Stimulated activated CD4-positive, alpha-beta T cell treated with anti-CD3 and anti-CD28 coated beads, Interleukin-12 subunit alpha, Interleukin-12 subunit beta, amount 100 ng/mL, for 24 hours (primary cell): ENCODE measurements at regions not wholly inside any gene's neighbourhood (a gene's known extent, or its start where the extent isn't known, plus 50 kb on each side); places are given as distances from the start of the nearest gene placed in this dataset.

Source experiments
- DNase-seq, 2 experiments: peaks; one replicate each; pipeline ENCODE4 v3.0.0-alpha.2; 2020; ENCODE audit warnings: low read depth in 2 of 2

DNA sequence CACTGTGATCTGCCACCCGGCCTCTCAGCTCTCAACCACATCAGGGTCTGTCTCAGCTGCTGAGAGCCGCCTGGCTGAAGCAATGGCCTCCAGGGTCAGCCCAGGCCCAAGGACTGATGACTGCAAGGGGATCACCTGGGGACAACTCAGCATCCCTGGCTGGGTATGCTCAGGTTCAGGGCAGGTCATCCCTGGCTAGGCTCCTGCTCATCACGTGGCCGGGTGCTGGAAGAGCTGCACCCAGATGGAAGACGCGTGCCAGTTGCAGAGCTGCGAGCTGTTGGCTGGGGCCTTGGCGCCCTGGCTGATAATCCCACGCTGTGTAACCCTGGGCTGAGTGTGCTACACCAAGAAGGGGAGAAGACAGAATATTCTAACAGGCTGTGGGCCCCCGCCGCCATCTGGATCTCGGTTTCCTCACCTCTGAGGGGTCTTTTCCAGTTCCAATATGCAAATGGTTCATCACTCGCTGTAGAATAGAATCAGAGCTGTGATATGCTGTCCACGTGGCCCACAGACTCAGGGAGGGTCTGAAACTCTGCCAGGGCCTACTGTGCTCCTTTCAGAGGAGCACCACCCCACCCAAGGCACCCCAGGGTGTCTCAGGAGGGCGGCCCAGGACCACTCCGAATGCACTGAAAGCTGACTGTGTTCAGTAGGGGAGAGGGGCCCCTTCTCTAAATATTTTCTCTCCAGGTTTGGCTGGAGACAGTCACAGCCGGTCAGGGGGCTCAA, 338.8 kb downstream of the BCOR start:
- no peak for DNase-seq

DNA sequence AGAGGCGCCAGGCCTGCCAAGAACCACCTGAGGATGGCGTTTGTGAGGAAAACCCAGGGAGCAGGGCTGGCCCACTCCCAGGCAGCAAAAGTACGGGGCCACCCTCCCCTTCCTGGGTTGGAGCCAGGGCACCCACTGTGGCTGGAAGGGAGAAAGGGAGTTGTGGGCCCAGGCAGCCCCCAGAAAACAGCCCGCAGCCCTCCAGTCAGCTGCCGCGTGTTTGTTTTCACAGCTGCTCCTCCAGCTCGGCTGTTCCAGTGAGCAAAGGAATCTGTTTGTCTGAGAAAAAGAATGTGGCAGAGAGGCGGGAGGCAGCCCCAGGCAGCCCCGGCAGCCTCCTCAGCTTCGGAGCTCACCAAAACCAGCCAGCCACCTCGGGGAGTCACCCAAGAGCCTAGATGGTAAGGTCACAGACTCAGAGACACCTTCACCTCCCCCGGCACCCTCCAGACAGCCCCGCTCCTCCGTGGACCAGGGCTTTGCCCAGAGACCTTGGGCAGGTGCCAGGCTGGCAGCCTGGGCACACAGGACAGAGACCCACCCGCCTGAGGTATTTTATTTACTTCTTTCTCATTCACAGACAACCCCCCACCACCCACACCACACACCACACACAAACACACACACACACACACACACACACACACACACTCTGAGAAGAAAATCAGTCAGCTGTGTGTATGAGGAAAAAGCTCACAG, 338.1 kb downstream of the BCOR start:
- no peak for DNase-seq

- no peak for DNase-seq
Measured at GRCh38 chrX:39760930-39761329, 336.8 kb downstream of the BCOR start.

DNA sequence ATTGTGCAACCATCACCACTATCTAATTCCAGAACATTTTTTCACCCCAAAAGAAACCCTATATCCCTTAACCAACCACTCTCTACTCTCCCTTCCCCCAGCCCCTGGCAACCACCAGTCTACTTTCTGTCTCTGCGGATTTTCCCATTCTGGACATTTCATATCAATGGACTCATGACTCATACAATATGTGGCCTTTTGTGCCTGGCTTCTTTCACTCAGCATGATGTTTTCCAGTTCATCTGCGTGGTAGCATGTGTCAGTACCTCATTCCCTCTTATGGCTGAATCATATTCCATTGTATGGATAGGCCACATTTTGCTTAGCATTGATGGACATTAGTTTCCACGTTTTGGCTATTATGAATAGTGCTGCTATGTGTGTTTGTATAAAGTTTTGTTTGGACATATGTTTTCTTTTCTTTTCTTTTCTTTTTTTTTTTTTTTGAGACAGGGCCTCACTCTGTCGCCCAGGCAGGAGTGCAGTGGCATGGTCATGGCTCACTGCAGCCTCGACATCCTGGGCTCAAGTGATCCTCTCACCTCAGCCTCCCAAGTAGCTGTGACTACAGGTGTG, 335.4 kb downstream of the BCOR start:
- no peak for DNase-seq

- DNase-seq = no peak
Measured at GRCh38 chrX:39764441-39764914, 333.3 kb downstream of the BCOR start.

- no peak for DNase-seq
Measured at GRCh38 chrX:39765327-39765726, 332.4 kb downstream of the BCOR start.

DNA sequence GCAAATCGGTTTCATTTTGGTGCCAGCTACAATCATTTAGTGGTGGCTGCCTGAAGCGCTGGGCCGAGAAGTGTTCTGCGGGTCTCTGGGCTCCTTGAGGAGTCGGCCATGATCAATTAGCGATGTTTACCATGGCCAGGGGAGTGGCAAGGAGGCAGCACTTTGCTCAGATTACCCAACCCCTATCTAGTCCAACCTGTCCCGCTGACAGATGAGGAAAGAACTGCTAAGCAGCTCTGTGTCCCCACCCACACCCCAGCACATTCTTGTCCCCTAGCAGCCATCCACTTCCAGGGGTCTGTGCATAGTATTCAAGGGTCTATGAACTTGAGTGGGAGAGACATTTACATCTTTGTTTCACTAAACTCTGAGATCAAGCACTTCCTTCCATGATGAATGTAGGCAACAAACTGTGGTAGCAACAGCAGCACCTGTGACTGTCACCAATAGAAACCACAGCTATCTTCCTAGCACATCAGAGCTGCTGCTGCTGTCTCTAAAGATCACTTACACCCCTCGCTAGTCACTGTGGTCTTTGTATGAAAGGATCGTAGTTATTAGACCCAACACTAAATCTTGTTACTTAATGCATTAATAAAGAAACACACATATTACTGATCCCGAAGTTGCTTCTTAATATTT, 331.6 kb downstream of the BCOR start:
- no peak for DNase-seq

GRCh38 chrX:39766855-39767254, 330.9 kb downstream of the BCOR start:
- DNase-seq = no peak

DNA sequence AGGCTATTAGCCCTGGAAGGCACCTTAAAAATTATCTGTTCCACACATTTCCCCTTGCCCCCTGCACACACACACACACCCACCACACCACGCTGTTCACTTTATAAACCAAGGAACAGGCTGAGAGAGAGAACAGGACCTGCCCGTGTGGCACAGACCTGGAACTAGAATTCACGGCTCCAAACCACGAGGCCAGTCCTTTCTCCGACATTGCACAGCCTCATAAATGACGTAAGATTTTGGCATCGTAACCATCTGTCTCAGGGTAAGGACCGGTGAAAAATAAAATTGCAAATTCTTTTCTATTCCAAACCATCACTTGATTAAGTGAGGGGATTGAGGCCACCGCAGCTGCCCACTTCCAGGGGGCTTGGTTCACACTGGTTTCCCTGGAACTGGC, 330.3 kb downstream of the BCOR start:
- no peak for DNase-seq

DNA sequence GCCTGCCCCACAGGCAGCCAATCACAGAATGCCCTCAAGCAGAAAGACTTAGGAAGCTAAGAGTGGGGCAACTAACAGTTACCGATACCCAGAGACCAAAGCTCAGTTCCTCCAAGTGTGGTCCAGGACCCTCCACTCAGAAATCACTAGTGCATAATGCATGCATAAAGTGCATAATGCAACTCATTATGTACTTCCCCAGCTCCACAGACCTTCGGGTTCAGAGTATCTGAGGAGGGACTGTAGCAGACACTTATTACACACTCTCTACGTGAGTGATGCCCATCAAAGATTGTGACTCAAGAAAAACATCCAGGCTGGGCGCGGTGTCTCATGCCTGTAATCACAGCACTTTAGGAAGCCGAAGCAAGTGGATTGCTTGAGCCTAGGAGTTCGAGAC, 328.0 kb downstream of the BCOR start:
- DNase-seq = no peak

GRCh38 chrX:39771089-39771488, 326.7 kb downstream of the BCOR start:
- DNase-seq = no peak

- DNase-seq = peak; percentile 45 to 52
Measured at GRCh38 chrX:39772057-39772832, 325.5 kb downstream of the BCOR start.

- DNase-seq = no peak
Measured at GRCh38 chrX:39773150-39773549, 324.6 kb downstream of the BCOR start.

DNA sequence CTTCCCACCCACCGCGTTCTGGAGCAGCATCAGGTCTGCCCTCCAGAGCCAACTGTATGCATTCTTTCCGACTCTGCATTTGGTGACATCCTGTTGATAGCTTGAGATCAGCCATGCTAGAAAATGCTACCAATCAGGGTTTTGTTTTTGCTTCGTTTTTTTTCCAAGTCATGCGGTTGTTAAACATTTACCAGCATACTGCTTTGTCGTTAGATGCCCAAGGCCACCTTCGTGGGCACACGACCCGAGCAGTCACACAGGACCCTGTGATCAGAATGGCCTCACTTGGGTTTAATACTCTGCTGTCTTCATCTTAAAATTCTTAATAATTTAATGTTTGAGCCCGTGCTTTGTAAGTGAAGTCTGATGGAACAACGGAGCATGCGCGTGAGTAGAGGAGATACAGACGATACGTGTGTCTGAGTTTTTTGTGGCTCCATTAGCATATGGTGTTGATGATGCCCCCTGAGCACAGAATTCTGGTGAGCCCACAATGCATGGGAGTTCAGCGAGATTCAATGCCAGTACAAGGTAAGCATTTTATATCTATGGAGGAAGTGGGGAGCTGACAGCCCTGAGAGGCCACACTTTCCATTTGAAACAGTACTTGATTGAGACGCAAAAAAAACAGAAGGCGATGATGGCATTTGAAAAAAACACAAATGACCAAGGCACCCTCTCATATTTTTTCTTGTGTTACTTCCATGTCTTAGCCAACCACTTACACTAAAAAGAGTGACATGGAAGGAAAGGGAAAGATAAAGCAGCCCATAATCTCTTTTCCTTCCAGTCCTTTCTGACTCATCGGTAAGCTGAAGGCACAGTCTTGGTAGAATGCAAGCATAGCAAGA, 323.6 kb downstream of the BCOR start:
- no peak for DNase-seq

DNA sequence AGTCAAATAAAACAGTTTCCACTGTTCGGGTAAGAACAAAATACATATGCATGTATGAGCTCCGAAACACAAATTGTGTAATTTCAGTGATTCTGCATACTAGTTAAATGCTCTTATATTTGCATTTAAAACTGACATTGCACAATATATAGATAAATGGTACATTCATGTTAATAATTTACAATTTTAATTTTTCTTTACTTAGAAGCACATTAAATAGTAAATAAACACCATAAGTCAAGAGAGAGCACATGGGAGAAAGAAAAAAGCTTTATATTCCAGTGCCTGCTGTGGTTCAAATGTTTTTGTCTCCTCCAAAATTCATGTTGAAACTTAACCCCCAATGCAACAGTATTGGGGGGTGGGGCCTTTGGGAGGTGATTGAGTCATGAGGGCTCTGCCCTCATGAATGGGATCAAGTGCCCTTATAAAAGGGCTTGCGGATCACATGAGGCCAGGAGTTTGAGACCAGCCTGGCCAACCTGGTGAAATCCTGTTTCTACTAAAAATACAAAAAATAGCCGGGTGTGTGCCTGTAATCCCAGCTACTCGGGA, 322.9 kb downstream of the BCOR start:
- no peak for DNase-seq

DNA sequence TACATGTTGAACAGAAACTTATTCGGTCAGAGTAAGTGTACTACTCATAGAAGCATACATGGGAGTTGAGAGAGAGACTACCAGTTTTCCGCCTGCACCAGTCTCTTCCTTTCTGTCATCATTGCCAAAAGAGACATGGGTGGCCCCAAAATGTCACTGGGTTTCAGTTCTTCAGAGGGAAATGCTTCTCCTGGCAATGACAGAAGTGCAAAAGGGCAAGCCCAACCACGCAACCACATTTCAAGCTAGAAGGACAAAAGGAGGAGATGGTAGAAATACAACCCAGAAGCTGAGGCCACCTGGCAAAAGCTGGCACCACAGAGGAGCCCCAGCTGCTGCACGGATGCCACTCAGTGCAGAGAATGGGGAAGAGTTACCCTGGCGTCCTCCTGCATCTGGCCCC, 320.1 kb downstream of the BCOR start:
- peak in 1 of 2 experiments; percentile 6 for DNase-seq

GRCh38 chrX:39779952-39780783, 317.6 kb downstream of the BCOR start:
- no peak for DNase-seq

GRCh38 chrX:39782276-39782675, 315.5 kb downstream of the BCOR start:
- DNase-seq = no peak

DNA sequence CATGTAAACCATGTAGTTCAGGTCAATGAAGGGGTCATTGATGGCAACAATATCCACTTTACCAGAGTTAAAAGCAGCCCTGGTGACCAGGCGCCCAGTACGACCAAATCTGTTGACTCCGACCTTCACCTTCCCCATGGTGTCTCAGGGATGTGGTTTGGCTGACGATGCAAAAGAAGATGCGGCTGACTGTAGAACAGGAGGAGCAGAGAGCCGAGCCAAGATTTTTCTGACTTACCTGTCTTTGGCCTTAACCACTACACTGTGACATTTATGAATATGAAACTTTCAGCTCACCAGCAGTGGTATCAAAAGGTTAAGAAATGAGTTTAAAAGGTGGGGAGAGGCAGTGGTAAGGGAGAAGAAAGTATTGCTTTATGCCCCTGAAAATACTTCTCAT, 309.8 kb downstream of the BCOR start:
- DNase-seq = no peak

DNA sequence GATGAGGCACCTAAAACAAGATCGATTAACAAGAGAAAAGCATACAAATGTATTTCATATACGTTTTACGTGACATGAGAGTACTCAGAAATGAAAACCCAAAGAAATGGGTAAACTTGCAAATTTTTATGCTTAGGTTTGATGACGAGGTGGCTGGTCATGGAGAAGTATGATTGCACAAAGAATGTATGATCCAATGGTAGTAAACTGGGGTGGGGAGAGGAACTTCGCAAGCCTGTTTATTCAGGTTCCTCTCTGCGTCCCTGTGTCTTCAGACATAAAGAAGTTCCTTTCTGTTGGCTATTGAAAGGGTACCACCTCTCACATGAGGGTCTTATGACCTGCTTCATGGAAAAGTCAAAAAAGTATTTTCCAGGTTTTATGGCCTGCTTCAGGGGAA, 309.2 kb downstream of the BCOR start:
- no peak for DNase-seq
